GM18907 (cell line): ENCODE measurements at regions not wholly inside any gene's neighbourhood (a gene's known extent, or its start where the extent isn't known, plus 50 kb on each side); places are given as distances from the start of the nearest gene placed in this dataset.
A peak's percentile ranks its signal among the peaks of the same experiment; 100 is the strongest.
"Not testable (repeated sequence)": the region's sequence is repeated elsewhere in the genome, so short reads cannot be mapped to it uniquely, and the experiment has no call there.

ENCODE experiments used
- ATAC-seq: cut with Tn5 transposase; IDR thresholded peaks from one replicate; pipeline ENCODE4 v1.9.1; 2021; ENCODE audit warnings: mild to moderate bottlenecking, moderate library complexity; ENCODE audit not compliant: unreplicated experiment

GRCh38 chr2:237195396-237196120 lies 109.9 kb downstream of the COPS8 start:
- ATAC-seq, result no peak

- no peak for ATAC-seq
Observed at GRCh38 chr2:237196409-237196808, 110.7 kb downstream of the COPS8 start.

- no peak for ATAC-seq
Observed at GRCh38 chr2:237196866-237197618, 111.4 kb downstream of the COPS8 start.

DNA sequence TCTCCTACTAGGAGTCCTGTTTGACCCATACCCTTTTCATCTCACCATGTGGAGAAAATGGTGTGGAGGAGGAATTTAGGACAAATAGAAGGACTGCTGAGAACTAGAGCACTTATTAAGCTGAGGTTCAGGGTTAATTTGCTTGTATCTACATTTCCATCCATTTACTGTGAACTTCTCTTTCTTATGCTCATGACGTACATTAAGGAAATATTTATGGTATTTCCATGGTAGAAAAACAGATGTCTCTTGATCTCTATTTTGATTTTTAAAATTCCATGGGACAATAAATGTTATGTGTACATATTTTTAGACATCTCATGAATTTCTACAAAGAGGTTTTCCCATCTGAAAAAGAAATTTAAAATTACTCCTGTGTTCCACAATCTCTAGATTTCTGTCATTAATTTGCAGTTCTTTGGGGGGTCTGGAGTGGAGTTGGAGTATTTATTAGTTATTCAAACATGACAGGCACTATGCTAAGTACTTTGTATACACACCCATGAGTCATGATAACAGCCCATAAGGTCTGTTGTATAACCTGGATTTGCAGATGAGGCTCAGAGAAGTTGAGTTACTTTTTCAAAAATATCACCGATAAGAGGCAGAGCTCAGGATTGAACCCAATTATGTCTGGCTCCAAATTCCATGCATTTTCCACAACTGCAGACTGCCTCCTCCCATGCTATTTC lies 112.6 kb downstream of the COPS8 start:
- no peak for ATAC-seq

GRCh38 chr2:237199082-237199481 lies 113.4 kb downstream of the COPS8 start:
- no peak for ATAC-seq

DNA sequence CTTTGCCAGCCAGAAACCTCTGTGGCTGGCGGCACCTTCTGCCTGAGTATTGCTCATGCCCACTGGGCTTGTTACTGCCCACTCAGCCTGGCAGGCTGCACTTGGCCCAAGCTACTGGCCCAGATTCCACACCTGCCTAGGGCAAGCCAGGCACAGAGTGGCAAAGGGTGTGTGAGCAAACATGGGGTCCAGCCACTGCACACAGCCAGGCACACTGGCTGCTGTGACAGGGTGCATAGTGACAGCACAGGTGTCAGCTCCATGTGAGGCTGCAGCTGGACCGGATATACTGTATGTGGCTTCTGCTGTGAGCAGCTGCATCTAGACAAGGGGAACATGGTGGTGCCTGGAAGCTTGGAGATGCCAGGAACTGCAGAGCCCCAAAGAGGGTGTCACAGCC lies 113.9 kb downstream of the COPS8 start:
- no peak for ATAC-seq

DNA sequence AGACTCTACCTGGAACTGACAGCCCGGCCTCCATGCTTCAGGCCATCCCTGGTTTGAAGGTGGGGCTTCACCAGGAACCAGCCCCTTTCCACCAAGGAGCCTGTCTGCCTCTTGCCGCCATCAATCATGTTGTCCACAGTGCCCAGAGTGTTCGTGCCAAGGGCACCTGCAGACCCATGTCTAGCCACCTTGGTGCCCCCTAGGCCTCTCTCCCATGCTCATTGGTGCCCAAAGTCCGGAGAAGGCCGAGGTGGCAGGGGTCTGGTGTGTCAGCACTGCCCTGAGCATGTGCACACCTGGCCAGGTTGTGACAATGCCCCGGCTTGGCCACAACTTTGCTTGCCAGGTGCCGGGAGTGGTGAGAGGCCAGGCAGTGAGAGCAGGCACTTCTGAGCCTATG lies 114.8 kb downstream of the COPS8 start:
- ATAC-seq, result no peak

DNA sequence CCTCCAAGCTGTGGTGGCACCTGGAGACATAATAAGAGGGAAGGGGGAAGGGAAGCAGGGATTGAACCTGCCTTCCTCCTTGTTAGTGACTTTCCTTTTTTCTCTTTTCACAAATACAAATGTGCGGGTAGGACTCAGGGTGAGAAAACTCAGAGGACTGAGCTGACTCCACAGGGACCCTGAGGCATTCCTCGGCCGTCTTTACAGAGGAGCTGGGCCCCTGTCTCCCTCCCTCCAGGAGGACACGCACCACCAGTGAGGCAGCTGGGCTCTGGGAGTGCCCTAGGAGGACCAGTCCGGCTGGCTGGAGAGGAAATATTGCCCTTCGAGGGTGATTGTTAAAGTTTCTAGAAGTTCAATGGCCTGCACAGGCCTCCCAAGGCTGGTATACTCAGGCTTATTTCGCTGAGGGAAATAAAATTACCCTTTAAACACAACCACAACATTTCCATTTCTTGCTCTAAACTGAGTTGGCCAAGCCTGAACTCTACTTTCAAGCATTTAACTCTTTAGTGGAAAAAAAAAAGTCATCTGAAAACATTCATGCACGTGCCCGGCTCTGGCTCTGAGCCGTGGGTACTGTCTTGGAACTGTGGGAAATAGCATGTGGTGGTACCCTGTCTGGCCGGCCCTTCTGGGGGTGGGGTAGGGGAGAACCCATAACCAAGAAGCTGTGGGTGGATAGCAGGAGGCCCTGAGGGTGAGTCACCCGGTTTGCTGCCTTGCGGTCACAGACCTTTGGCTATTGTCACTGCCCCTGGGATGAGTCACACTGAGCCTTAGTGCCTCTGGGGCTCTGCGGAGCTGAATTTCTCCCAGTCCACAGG lies 116.0 kb downstream of the COPS8 start:
- peak; percentile 66 for ATAC-seq

GRCh38 chr2:237202288-237203030 lies 116.8 kb downstream of the COPS8 start:
- no peak for ATAC-seq

DNA sequence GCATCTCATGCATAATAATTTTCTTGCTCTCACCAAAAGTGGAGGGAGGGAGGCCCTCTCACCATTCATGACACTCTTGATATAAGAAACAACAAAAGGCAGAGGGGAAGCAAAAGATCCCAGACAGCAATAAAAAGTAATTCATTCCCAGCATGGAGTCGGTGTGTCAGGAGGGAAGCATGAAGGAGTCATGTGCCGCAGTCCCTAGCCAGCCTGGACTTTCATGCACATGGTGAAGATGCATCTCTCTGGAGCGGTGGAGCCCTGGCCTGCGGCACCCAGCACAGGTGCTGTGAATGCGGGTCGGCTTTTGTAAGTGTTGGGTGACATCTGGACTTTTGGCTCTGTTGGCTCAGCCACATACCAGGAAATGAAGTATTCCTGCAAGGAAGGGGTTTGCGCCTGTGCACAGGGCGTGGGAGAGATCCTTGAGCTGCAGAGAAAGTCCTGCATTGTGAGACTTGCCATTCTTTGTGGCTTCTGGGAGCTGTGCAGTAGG lies 119.4 kb downstream of the COPS8 start:
- ATAC-seq, result no peak

GRCh38 chr2:237205561-237205971 lies 119.9 kb downstream of the COPS8 start:
- no peak for ATAC-seq

- no peak for ATAC-seq
Observed at GRCh38 chr2:237207646-237208045, 122.0 kb downstream of the COPS8 start.

- no peak for ATAC-seq
Observed at GRCh38 chr2:237208373-237209260, 122.9 kb downstream of the COPS8 start.

- ATAC-seq, result no peak
Observed at GRCh38 chr2:237209885-237210284, 124.2 kb downstream of the COPS8 start.

DNA sequence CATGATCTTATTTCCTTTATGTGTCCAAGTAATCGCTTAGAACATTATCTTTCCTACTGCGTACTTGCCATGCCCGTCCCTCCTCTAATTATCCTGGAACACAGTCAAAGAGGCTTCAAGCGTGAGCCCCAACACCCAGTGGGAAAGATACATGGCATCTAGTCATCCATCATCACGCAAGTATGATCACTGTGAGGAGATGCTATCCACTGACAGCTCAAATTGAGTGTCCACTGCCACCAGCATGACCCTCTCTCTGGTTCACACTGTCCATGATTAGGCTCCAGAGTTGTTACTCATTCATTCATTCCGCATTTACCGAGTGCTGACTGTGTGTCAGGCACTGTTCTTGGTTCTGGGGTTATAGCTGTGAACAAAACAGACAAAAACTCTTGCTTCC lies 124.6 kb downstream of the COPS8 start:
- ATAC-seq, result no peak

- ATAC-seq, result no peak
Observed at GRCh38 chr2:237210763-237211162, 125.1 kb downstream of the COPS8 start.

DNA sequence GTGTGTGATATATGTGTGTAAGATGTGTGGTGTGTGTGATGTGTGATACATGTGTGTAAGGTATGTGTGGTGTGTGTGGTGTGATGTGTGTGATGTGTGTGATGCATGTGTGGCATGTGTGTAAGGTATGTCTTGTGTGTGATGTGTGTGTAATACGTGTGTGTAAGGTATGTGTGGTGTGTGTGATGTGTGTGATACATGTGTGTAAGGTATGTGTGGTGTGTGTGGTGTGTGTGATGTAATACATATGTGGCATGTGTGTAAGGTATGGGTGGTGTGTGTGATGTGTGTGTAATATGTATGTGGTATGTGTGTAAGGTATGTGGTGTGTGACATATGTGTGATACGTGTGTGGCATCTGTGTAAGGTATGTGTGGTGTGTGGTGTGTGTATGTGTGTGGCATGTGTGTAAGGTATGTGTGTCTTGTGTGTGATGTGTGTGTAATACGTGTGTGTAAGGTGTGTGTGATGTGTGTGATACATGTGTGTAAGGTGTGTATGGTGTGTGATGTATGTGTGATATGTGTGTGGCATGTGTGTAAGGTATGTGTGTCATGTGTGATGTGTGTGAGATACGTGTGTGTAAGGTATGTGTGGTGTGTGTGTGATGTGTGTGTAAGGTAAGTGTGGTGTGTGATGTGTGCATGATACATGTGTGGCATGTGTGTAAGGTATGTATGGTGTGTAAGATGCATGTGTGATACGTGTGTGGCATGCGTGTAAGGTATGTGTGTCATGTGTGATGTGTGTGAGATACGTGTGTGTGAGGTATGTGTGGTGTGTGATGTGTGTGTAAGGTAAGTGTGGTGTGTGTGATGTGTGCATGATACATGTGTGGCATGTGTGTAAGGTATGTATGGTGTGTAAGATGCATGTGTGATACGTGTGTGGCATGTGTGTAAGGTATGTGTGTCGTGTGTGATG lies 126.9 kb downstream of the COPS8 start:
- ATAC-seq, result not testable (repeated sequence)
